SK-MEL-5 (cell line): ENCODE measurements at regions not wholly inside any gene's neighbourhood (a gene's known extent, or its start where the extent isn't known, plus 50 kb on each side); places are given as distances from the start of the nearest gene placed in this dataset.

Source experiments
- DNase-seq: peaks from one replicate; pipeline ENCODE4 v3.0.0-alpha.2; 2016; ENCODE audit warnings: low read depth, low spot score
- in situ Hi-C: cut with HindIII; loops from 2 replicates; pipeline ENCODE4 v1.10.0; 2016; ENCODE audit warnings: low sequenced_read_pairs, high pct_unique_total_duplicates, low pct_unique_long_range_greater_than_20kb

- in situ Hi-C loops = no loop called here
- DNase-seq = no peak
Observed at GRCh38 chr20:19016140-19016497, 196.3 kb upstream of the SLC24A3 start.

GRCh38 chr20:19017104-19017690 lies 195.2 kb upstream of the SLC24A3 start:
- no peak for DNase-seq
- in situ Hi-C loops = no loop called here

- DNase-seq = no peak
- in situ Hi-C loops = no loop called here
Observed at GRCh38 chr20:19018881-19019280, 193.6 kb upstream of the SLC24A3 start.

GRCh38 chr20:19019734-19020364 lies 192.6 kb upstream of the SLC24A3 start:
- in situ Hi-C loops = no loop called here
- DNase-seq = no peak

GRCh38 chr20:19021406-19022117 lies 190.9 kb upstream of the SLC24A3 start:
- no peak for DNase-seq

GRCh38 chr20:19022118-19022575 lies 190.3 kb upstream of the SLC24A3 start:
- in situ Hi-C loops = no loop called here
- no peak for DNase-seq

More at GRCh38 chr20:19021406-19022117, 190.9 kb upstream of the SLC24A3 start:
- in situ Hi-C loops = no loop called here

GRCh38 chr20:19022791-19023448 lies 189.5 kb upstream of the SLC24A3 start:
- no peak for DNase-seq
- in situ Hi-C loops = no loop called here

- in situ Hi-C loops = no loop called here
- no peak for DNase-seq
Observed at GRCh38 chr20:19024296-19025035, 188.0 kb upstream of the SLC24A3 start.

- DNase-seq = no peak
- in situ Hi-C loops = no loop called here
Observed at GRCh38 chr20:19025430-19026120, 186.9 kb upstream of the SLC24A3 start.

- in situ Hi-C loops = no loop called here
- no peak for DNase-seq
Observed at GRCh38 chr20:19026121-19026878, 186.1 kb upstream of the SLC24A3 start.

GRCh38 chr20:19026901-19027644 lies 185.4 kb upstream of the SLC24A3 start:
- in situ Hi-C loops = no loop called here

GRCh38 chr20:19027971-19028370 lies 184.5 kb upstream of the SLC24A3 start:
- in situ Hi-C loops = no loop called here
- no peak for DNase-seq

More at GRCh38 chr20:19026901-19027644, 185.4 kb upstream of the SLC24A3 start:
- no peak for DNase-seq

GRCh38 chr20:19041787-19042186 lies 170.7 kb upstream of the SLC24A3 start:
- DNase-seq = no peak
- in situ Hi-C loops = no loop called here

GRCh38 chr20:19045371-19045770 lies 167.1 kb upstream of the SLC24A3 start:
- DNase-seq = no peak
- in situ Hi-C loops = no loop called here

- in situ Hi-C loops = no loop called here
- DNase-seq = no peak
Observed at GRCh38 chr20:19047040-19047950, 165.1 kb upstream of the SLC24A3 start.
